ENCODE measurements at regions not wholly inside any gene's neighbourhood (a gene's known extent, or its start where the extent isn't known, plus 50 kb on each side); places are given as distances from the start of the nearest gene placed in this dataset.

DNA sequence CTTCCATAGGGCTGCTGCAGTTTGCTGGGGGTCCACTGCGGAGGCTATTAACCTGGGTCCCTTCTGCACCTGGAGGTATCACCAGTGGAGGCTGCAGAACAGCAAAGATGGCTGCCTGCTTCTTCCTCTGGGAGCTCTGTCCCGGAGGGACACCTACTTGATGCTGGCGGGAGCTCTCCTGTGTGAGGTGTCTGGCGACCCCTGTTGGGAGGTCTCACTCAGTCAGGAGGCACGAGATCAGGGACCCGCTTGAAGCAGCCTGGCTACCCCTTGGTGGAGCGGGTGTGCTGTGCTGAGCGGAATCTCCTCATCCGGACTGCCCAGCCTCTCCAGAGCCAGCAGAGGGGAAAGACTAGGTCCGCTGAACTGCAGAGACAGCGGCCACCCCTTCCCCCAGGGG lies 56.0 kb upstream of the CTXND1 start:
- Mint-ChIP-seq H3K27me3 (ENCODE audit: insufficient read depth, unreplicated experiment) (peaks cover 17% of the 10 kb centered on the region), H3K4me1 (ENCODE audit: insufficient read depth, unreplicated experiment) (no peaks in the 10 kb centered on the region), H3K27ac (ENCODE audit: low read depth, unreplicated experiment) (no peak overlapping the region), H3K36me3 (ENCODE audit: insufficient read depth, unreplicated experiment) (no peaks in the 10 kb centered on the region), H3K4me3 (ENCODE audit: unreplicated experiment) (no peak overlapping the region), H3K9me3 (ENCODE audit: unreplicated experiment) (no peaks in the 10 kb centered on the region)
- DNase-seq (ENCODE audit: unreplicated experiment): no peak
- POLR2A ChIA-PET: no interaction called here
- intact Hi-C loops (cut with micrococcal nuclease): no loop called here
- no peak for TF ChIP-seq CTCF (IDR thresholded peaks at IDR 0.05; ENCODE audit: unreplicated experiment)
- BruUV-seq (replicated peaks): no TSS peak
- CTCF ChIA-PET: interaction anchor here (0.9 to 1.2 kb wide), 3 partner anchors 19 to 968 kb away, joined by 3 read pairs; no protein-coding TSS in a partner anchor

DNA sequence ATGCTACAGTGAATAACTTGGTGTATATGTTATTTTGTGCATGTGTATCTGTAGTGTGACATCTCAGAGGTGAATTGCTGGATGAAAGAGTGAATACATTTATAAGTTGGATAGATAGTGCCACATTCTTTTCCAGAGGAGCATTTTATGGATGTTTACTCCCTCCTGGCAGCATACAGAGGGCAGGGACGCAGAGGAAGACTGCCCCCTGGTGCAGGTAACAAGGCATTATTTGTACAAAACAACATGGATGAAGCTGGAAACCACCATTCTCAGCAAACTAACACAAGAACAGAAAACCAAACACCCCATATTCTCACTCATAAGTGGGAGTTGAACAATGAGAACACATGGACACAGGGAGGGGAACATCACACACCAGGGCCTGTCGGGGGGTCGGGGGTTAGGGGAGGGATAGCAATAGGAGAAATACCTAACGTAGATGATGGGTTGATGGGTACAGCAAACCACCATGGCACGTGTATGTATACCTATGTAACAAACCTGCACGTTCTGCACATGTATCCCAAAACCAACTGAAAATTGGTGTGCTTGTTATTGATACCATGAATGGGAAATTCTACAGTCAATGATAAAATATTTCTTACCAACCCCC lies 57.9 kb upstream of the CTXND1 start:
- DNase-seq (ENCODE audit: unreplicated experiment): peak; percentile 43
- CTCF ChIA-PET: interaction anchor here (0.5 to 2.2 kb wide), 19 partner anchors 12 to 976 kb away, joined by 3 to 10 read pairs (median 3); no protein-coding TSS in a partner anchor
- no peak overlapping the region for H3K4me3 Mint-ChIP-seq (ENCODE audit: unreplicated experiment)
- POLR2A ChIA-PET: interaction anchor here (0.6 to 1.1 kb wide), 5 partner anchors 34 to 928 kb away, joined by 3 to 7 read pairs (median 3); no protein-coding TSS in a partner anchor
- H3K9me3 Mint-ChIP-seq (ENCODE audit: unreplicated experiment): no peaks in the 10 kb centered on the region
- H3K27me3 Mint-ChIP-seq (ENCODE audit: insufficient read depth, unreplicated experiment): peaks cover 17% of the 10 kb centered on the region
- intact Hi-C loops (cut with micrococcal nuclease): loop anchor here (1.0 to 10.0 kb wide), 4 partner anchors 68 to 543 kb away; no protein-coding TSS in a partner anchor
- peak; percentile 65 for TF ChIP-seq CTCF (IDR thresholded peaks at IDR 0.05; ENCODE audit: unreplicated experiment)
- no peaks in the 10 kb centered on the region for H3K4me1 Mint-ChIP-seq (ENCODE audit: insufficient read depth, unreplicated experiment)
- no TSS peak for BruUV-seq (replicated peaks)
- H3K36me3 Mint-ChIP-seq (ENCODE audit: insufficient read depth, unreplicated experiment): no peaks in the 10 kb centered on the region
- no peak overlapping the region for H3K27ac Mint-ChIP-seq (ENCODE audit: low read depth, unreplicated experiment)

GRCh38 chr15:80310776-80311175 lies 58.8 kb upstream of the CTXND1 start:
- ChIA-PET CTCF (interaction anchor here (0.5 to 2.2 kb wide), 3 partner anchors 137 to 931 kb away, joined by 3 to 8 read pairs (median 3); no protein-coding TSS in a partner anchor), POLR2A (no interaction called here)
- H3K36me3 Mint-ChIP-seq (ENCODE audit: insufficient read depth, unreplicated experiment): no peaks in the 10 kb centered on the region
- TF ChIP-seq CTCF (IDR thresholded peaks at IDR 0.05; ENCODE audit: unreplicated experiment): no peak
- intact Hi-C loops (cut with micrococcal nuclease): loop anchor here (5.0 to 10.0 kb wide), 3 partner anchors 136 to 543 kb away; no protein-coding TSS in a partner anchor
- H3K9me3 Mint-ChIP-seq (ENCODE audit: unreplicated experiment): no peaks in the 10 kb centered on the region
- no peak for DNase-seq (ENCODE audit: unreplicated experiment)
- H3K4me3 Mint-ChIP-seq (ENCODE audit: unreplicated experiment): no peak overlapping the region
- H3K27ac Mint-ChIP-seq (ENCODE audit: low read depth, unreplicated experiment): no peak overlapping the region
- BruUV-seq (replicated peaks): no TSS peak
- no peaks in the 10 kb centered on the region for H3K4me1 Mint-ChIP-seq (ENCODE audit: insufficient read depth, unreplicated experiment)
- H3K27me3 Mint-ChIP-seq (ENCODE audit: insufficient read depth, unreplicated experiment): peaks cover 17% of the 10 kb centered on the region

DNA sequence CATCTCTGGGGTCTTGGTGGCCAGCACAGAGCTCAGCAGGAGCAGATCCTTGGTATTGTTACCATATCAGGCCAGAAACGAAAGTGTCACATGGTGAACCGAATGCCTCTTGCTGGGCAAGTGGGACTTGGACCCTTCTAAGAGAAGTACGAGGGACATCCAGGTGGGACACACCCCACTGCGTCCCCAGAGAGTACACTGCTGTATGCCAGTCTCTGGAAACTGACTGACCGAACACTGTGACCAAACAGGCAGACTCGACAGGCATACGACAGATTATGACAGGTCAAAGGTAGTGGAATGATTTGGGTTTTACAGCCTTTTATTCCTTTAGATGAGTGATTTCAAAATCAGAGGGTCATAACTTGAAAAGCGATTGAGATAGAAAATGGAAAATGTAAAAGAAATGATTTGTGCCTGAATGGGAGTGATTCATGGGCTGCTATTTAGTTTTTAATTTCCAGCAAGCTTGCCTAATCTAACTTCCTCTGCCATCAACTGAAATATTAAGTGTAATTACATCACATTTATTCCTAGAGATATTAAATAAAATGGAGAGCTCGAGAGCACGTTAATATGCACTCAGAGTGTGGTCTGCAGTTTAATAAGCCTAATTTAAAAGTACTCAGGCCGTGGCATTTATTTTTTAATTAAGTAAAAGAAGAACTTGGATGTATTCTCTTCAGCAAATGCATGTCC lies 63.4 kb upstream of the CTXND1 start:
- TF ChIP-seq CTCF (IDR thresholded peaks at IDR 0.05; ENCODE audit: unreplicated experiment): no peak
- no peak overlapping the region for H3K4me3 Mint-ChIP-seq (ENCODE audit: unreplicated experiment)
- H3K27ac Mint-ChIP-seq (ENCODE audit: low read depth, unreplicated experiment): no peak overlapping the region
- BruUV-seq (replicated peaks): no TSS peak
- H3K4me1 Mint-ChIP-seq (ENCODE audit: insufficient read depth, unreplicated experiment): peaks cover 12% of the 10 kb centered on the region
- POLR2A ChIA-PET: no interaction called here
- CTCF ChIA-PET: no interaction called here
- H3K9me3 Mint-ChIP-seq (ENCODE audit: unreplicated experiment): no peaks in the 10 kb centered on the region
- intact Hi-C loops (cut with micrococcal nuclease): loop anchor here (10.0 kb wide), 2 partner anchors 141 to 461 kb away; no protein-coding TSS in a partner anchor
- H3K36me3 Mint-ChIP-seq (ENCODE audit: insufficient read depth, unreplicated experiment): no peaks in the 10 kb centered on the region
- DNase-seq (ENCODE audit: unreplicated experiment): no peak
- no peaks in the 10 kb centered on the region for H3K27me3 Mint-ChIP-seq (ENCODE audit: insufficient read depth, unreplicated experiment)
